ENCODE measurements at regions not wholly inside any gene's neighbourhood (a gene's known extent, or its start where the extent isn't known, plus 50 kb on each side); places are given as distances from the start of the nearest gene placed in this dataset.

DNA sequence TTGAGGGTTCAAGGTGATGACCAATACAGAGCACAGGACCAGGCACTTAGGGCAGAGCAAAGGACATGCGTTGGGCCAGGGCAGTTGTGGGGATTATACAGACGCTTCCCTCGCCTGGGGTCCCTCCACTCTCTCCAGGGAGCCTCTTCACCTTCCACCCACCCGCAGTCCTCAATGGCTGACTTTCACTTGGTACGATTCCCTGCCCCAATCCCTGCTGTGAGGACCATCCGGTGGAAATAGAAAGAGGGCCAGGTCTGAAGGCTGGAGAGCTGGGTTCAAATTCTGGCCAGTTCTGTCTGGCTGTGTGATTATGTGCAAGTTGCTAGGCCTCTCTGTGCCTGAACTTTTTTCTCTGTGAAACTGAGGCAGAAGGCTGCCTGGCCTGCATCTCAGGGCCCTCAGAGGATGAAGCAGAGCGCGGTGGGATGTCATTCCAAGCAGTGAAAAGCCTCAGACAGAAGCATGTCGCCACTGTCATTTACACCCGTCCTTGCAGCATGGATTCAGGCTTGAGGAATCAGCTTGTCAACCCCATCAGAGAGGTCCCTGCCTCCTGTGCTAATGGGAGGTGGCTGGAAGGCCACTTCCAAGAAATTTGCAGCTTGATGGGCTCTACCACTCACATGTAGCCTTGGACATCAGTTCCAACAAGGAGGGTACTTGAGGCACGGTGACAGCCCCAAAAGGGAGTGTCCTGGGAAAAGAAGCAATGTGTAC is 206.6 kb upstream of the IER5L start:
- H3K4me3 ChIP-seq (replicated peaks in 1 of 3; ENCODE audit: insufficient read depth in 1 of 3, low read depth in 1 of 3, low read length in 3 of 3) = no peak overlapping the region
- H3K27ac ChIP-seq (ENCODE audit: insufficient read depth, low read depth, low read length) = no peak overlapping the region
- no peaks in the 10 kb centered on the region for H3K9me3 ChIP-seq (replicated peaks; ENCODE audit: control insufficient read depth, insufficient read depth, low read length)
- POLR2A ChIA-PET = no interaction called here
- no peaks in the 10 kb centered on the region for H4K20me1 ChIP-seq (replicated peaks; ENCODE audit: control insufficient read depth, extremely low read depth, insufficient read depth, low read length)
- CTCF ChIA-PET = interaction anchor here (1.3 to 1.4 kb wide), 3 partner anchors 14 to 76 kb away, joined by 3 to 5 read pairs (median 5); no protein-coding TSS in a partner anchor
- H2AFZ ChIP-seq (ENCODE audit: low read depth, low read length) = no peak overlapping the region
- DNase-seq (ENCODE audit: low read depth, low spot score) (no peak), FAIRE-seq (no peak)
- H3K9me1 ChIP-seq (replicated peaks; ENCODE audit: control insufficient read depth, extremely low read depth, insufficient read depth, low read length) = no peaks in the 10 kb centered on the region
- no peaks in the 10 kb centered on the region for H3K27me3 ChIP-seq (ENCODE audit: control insufficient read depth in 2 of 2, insufficient read depth in 2 of 2, low read length in 2 of 2)
- no peaks in the 10 kb centered on the region for H3K79me2 ChIP-seq (ENCODE audit: control insufficient read depth, insufficient read depth, low read length)
- no peak overlapping the region for H3K4me2 ChIP-seq (ENCODE audit: insufficient read depth, low read length)
- TF ChIP-seq MYC (IDR thresholded peaks at IDR 0.05; ENCODE audit: low read depth, low read length) = no peak
- TF ChIP-seq POLR2AphosphoS5 (IDR thresholded peaks at IDR 0.05; ENCODE audit: insufficient read depth, low read depth, low read length) = no peak
- no peak for TF ChIP-seq JUN (IDR thresholded peaks at IDR 0.05; ENCODE audit: borderline replicate concordance, insufficient read depth, insufficient read length, low read depth)
- intact Hi-C loops (cut with micrococcal nuclease) = no loop called here
- H3K9ac ChIP-seq (replicated peaks; ENCODE audit: extremely low read depth, insufficient read depth, low read length) = no peak overlapping the region
- H3K36me3 ChIP-seq (ENCODE audit: control insufficient read depth in 2 of 2, extremely low read depth in 1 of 2, insufficient read depth in 2 of 2, low read length in 2 of 2) = no peaks in the 10 kb centered on the region
- no TSS peak for BruUV-seq (replicated peaks)
- dilution Hi-C loops (cut with MboI; ENCODE audit: extremely low pct_ligation_motif_present, low sequenced_read_pairs) = no loop called here
- peaks cover 2% of the 10 kb centered on the region for H3K4me1 ChIP-seq (ENCODE audit: control insufficient read depth, extremely low read depth, insufficient read depth, low read length)

DNA sequence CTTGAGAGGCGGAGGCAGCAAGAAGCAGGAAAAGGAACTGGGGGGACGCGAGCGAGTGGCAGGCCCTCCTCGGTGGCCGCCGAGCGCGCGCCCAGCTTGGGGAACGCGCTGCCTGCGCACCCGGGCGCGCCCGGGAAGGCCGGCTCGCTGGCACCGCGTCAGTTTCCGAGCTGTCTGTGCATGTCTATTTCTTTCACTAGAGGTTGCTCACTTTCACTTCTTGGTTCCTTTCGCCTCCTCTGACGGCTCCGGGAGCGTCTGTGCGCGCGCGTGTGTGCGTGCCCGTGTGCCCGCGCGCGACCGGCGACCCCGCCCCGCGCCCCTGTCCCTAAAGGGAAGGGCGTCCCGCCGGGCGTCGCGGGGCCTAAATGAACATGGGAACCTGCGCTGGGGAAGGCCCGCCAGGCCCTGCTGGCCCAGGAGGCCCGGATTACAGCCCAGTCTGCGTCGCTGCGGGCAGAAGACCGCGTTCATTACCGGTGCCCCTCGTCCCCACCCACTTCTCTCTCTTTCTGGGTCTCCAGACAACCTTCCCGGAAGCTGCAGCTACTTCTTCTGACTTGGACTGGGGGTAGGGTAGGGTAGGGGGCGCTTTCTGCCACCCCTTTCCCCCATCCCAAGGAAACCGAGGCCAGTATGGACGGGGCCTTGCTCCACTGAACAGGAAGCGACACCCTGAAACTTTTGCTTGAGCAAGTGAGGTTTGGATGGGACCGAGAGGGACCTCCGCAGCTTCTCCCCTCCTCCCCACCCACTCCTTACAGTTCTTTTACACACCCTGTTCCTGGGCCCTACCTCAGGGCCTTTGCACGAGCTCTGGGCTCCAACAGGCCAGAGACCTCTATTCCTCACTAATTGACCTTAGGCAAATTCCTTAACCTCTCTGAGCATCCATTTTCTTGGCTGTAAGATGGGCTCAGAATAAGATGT is 205.8 kb upstream of the IER5L start:
- Histone ChIP-seq H3K9me1 (replicated peaks; ENCODE audit: control insufficient read depth, extremely low read depth, insufficient read depth, low read length) (no peaks in the 10 kb centered on the region), H3K9me3 (replicated peaks; ENCODE audit: control insufficient read depth, insufficient read depth, low read length) (no peaks in the 10 kb centered on the region), H3K79me2 (ENCODE audit: control insufficient read depth, insufficient read depth, low read length) (no peaks in the 10 kb centered on the region), H3K4me1 (ENCODE audit: control insufficient read depth, extremely low read depth, insufficient read depth, low read length) (peaks cover 2% of the 10 kb centered on the region), H3K27me3 (ENCODE audit: control insufficient read depth in 2 of 2, insufficient read depth in 2 of 2, low read length in 2 of 2) (no peaks in the 10 kb centered on the region), H4K20me1 (replicated peaks; ENCODE audit: control insufficient read depth, extremely low read depth, insufficient read depth, low read length) (no peaks in the 10 kb centered on the region), H3K4me3 (replicated peaks in 1 of 3; ENCODE audit: insufficient read depth in 1 of 3, low read depth in 1 of 3, low read length in 3 of 3) (peak overlapping the region; percentile 16 to 44 (median 38)), H2AFZ (ENCODE audit: low read depth, low read length) (peak overlapping the region; percentile 84), H3K36me3 (ENCODE audit: control insufficient read depth in 2 of 2, extremely low read depth in 1 of 2, insufficient read depth in 2 of 2, low read length in 2 of 2) (no peaks in the 10 kb centered on the region), H3K27ac (ENCODE audit: insufficient read depth, low read depth, low read length) (no peak overlapping the region), H3K9ac (replicated peaks; ENCODE audit: extremely low read depth, insufficient read depth, low read length) (peak overlapping the region; percentile 39), H3K4me2 (ENCODE audit: insufficient read depth, low read length) (peak overlapping the region; percentile 71)
- POLR2A ChIA-PET = interaction anchor here (0.6 to 0.8 kb wide), 2 partner anchors 206 to 209 kb away, joined by 3 to 4 read pairs; partner anchors contain the start of gene IER5L
- dilution Hi-C loops (cut with MboI; ENCODE audit: extremely low pct_ligation_motif_present, low sequenced_read_pairs) (no loop called here), intact Hi-C loops (cut with micrococcal nuclease) (loop anchor here (2.0 kb wide), 2 partner anchors 29 to 77 kb away; no protein-coding TSS in a partner anchor)
- no TSS peak for BruUV-seq (replicated peaks)
- FAIRE-seq (peak; percentile 33), DNase-seq (ENCODE audit: low read depth, low spot score) (peak; percentile 47)
- CTCF ChIA-PET = interaction anchor here (0.9 to 1.4 kb wide), 9 partner anchors 13 to 252 kb away, joined by 3 to 5 read pairs (median 4); no protein-coding TSS in a partner anchor
- TF ChIP-seq JUN (IDR thresholded peaks at IDR 0.05; ENCODE audit: borderline replicate concordance, insufficient read depth, insufficient read length, low read depth) = no peak
- peak; percentile 29 for TF ChIP-seq POLR2A (IDR thresholded peaks at IDR 0.05; ENCODE audit: low read depth, low read length)
- TF ChIP-seq, protein P1, sequence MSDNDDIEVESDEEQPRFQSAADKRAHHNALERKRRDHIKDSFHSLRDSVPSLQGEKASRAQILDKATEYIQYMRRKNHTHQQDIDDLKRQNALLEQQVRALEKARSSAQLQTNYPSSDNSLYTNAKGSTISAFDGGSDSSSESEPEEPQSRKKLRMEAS (IDR thresholded peaks at IDR 0.05; ENCODE audit: insufficient read depth, insufficient read length) = no peak

All from endothelial cell of umbilical vein (primary cell).